RCC 7860 (cell line): ENCODE measurements at regions not wholly inside any gene's neighbourhood (a gene's known extent, or its start where the extent isn't known, plus 50 kb on each side); places are given as distances from the start of the nearest gene placed in this dataset.

ENCODE experiments used
- DNase-seq: peaks from one replicate; pipeline ENCODE4 v3.0.0-alpha.2; 2015; ENCODE audit warnings: low spot score
- FAIRE-seq: peaks from 2 replicates; lab custom pipeline; 2012; peaks lifted over from hg19 to GRCh38; lab: Jason Lieb, UNC

DNA sequence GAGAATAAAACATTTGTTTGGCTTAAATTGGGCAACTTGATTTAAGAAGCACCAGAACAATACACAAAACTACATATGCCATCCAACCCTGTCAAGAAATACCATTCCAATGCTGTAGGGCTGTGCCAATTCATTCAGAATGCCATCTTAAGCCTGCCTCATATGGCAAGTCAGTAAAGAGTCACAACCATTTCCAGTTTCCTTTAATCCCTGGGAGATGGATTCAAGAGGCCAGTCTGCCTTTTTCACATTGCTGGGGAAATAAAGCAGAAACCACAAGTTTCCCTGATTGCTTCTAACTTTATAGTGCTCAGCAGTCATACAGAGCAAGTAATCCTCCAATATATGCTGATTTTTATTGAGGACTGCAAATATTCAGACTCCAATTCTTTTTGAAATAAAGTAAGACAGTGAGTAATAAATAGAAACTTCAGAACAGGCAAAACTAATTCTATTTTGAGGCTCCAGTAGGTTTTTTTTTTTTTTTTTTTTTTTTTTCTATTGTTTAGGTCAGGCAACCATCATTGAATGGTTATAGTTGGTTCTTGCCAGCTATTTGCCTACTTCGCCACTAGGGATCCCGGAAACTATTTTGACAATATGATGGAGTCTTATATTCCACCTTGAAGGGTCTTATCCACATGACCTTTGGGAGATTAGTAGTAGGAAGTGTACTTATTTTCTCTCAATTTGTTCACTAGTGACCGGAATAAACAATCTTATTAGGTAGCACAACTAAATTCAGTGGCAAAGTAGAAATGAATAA, 400.9 kb upstream of the MEF2C start:
- DNase-seq = no peak
- no peak for FAIRE-seq

DNA sequence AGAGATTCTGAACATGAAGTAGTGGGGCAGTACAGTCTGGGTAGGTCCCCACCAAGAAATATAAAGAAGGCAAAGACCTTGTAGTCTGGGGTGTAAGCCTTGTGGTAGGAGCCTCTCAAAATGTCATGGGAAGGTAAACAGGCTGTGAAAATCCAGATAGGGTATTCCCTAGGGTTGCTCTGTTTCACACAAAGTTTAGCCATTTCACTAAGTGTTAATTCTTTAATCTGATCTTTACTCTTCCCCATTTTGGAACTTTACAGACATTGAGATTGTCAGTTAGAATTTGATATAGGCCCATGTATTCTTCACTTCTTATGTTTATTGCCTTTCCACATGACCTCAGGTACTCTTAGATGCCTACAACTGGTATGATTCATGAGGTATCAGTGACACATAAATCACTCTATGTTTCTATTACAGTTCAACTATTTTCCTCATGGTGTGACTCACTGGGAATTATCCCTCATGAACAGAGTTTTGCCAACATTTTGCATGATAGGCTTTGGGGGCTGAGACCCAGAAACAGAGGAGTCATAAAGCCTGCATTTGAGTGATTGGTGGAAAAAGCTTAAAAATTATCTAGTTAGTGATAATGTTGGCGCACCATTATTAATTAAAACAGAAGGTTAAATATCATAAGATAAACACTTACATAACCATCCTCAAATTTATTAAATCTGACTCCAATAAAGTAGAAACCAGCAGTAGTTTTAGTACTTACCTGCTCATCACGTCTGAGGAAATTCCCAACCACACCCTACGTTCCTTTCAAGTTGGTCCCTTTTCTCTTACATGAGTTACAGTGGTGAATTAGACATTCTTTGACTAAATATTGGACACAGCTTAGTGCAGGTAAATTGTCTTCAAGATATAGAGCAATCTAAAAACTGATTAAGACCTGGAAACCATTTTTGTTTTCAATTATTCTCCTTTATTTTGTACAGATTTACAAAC, 399.8 kb upstream of the MEF2C start:
- DNase-seq (peak; percentile 74), FAIRE-seq (peak; percentile 86)

DNA sequence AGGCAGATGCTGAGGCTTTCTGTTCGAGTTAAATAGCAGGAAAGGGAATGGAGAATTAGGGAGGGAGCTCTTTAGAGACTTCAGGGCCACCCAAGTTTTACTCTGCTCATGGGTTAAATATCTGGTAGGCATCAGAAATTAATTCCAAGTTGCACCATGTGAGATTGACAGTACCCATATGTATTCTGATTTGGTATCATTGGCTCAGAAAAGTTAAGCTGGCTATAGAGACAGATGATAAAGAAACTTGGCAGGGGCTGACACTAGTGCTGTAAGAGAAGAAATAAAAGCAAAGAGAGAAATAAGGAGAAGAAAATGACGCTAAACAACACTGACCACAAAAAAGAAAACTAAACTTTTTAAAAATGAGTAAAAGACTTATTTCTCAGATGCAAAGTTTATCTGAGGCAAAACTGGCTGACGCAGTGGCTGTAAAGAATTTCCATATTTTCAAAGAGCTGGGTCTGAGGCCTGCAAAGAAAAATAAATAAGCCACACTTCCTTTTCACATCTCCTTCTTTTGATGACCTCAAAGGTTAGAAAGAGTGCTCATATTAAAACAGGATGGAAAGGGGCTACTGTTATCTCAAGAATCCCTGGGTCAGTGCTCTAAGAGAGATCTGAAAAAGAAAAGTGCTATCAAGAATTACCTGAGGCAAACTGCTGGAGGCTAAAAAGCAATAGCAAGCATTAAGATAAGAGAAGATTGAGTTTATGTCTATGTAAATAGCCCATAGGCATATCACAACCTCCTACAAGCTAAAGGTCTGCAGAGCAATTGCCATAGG, 399.0 kb upstream of the MEF2C start:
- no peak for DNase-seq
- no peak for FAIRE-seq

- FAIRE-seq (no peak), DNase-seq (no peak)
Measured at GRCh38 chr5:89281211-89281610, 398.2 kb upstream of the MEF2C start.

GRCh38 chr5:89280103-89281037, 397.4 kb upstream of the MEF2C start:
- DNase-seq = no peak
- FAIRE-seq = no peak

GRCh38 chr5:89279391-89280036, 396.5 kb upstream of the MEF2C start:
- DNase-seq = no peak
- FAIRE-seq = no peak

GRCh38 chr5:89277816-89278215, 394.8 kb upstream of the MEF2C start:
- FAIRE-seq (no peak), DNase-seq (peak; percentile 12)

GRCh38 chr5:89276566-89277305, 393.8 kb upstream of the MEF2C start:
- FAIRE-seq (no peak), DNase-seq (peak; percentile 55)

GRCh38 chr5:89275066-89275855, 392.3 kb upstream of the MEF2C start:
- FAIRE-seq = no peak
- DNase-seq = no peak

GRCh38 chr5:89273289-89273688, 390.3 kb upstream of the MEF2C start:
- no peak for DNase-seq

DNA sequence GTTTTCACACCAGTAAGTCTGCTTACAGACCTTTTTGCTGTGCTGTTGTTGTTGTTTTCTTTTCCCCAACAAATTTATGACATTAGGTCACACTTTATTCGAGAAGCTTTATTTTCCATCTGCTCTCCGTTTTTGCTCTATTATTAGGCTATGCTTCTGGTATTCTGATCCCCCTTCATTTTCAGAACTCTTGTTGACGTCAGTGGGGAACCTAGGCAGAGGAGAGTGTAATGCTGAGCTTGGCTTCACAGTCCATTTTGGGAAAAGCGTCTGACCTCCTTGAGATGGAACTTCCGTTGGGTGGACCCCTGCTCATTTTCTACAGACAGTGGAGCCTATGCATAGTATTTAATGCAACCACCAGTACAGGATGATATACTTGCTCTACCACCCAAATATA, 387.9 kb upstream of the MEF2C start:
- FAIRE-seq (no peak), DNase-seq (no peak)

More at GRCh38 chr5:89273289-89273688, 390.3 kb upstream of the MEF2C start:
- FAIRE-seq = no peak

GRCh38 chr5:89269721-89270120, 386.7 kb upstream of the MEF2C start:
- no peak for FAIRE-seq
- DNase-seq = no peak

- no peak for DNase-seq
- FAIRE-seq = no peak
Measured at GRCh38 chr5:89268460-89268859, 385.5 kb upstream of the MEF2C start.

DNA sequence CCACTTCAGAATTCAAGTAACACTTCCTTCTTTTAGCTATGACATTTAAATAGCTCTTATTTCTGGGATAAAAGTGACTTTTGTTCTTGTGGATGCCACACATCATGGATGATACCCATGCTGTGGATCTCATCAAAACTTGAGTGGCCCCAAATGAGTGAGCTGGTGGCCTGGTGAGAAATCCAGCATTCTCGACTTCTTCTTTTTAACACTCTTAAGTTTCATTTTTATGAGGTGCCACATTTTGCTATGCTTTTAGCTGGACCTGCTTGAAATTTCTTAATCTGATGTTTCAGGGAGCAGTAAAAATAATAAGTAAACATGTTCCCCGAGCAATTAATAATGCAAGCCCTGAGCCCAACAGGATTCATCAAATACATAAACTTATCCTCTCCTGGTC, 384.8 kb upstream of the MEF2C start:
- FAIRE-seq = no peak
- no peak for DNase-seq

- FAIRE-seq = no peak
- peak; percentile 35 for DNase-seq
Measured at GRCh38 chr5:89265511-89266179, 382.7 kb upstream of the MEF2C start.

DNA sequence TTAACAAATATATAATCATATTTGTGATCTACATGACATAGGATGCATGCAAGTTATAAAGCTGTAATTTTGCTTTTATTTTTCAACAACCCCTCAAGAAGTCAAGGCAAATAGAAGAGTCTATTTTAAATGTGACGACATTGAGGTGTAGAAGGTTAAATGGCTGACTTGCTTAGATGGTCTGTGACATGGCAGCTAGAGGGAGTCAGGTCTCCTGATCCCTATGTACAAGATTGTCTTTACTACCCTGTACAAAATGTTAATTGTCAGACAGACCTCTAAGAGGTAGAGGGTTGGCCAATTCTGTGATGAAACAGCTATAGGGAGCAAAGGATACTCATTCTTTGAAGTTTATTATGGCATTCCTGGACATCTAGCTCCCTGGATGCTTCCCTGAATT, 380.9 kb upstream of the MEF2C start:
- DNase-seq = no peak
- FAIRE-seq = no peak

- FAIRE-seq = no peak
- DNase-seq = no peak
Measured at GRCh38 chr5:89262030-89262429, 379.0 kb upstream of the MEF2C start.
